A673 (cell line): ENCODE measurements at regions not wholly inside any gene's neighbourhood (a gene's known extent, or its start where the extent isn't known, plus 50 kb on each side); places are given as distances from the start of the nearest gene placed in this dataset.

Experiments used
- BruUV-seq: library from RNA; stranded (reverse); fragments of 400-500 nt; replicated peaks from 2 replicates; lab custom pipeline; 2021; lab: Mats Ljungman, UMichigan
- CTCF ChIA-PET: fragments of 300-600 bp; sonication (Branson Sonifier 250); formaldehyde crosslinking; loops from one replicate; lab custom pipeline; 2022; ENCODE audit warnings: antibody characterized with exemption; lab: Charles Lee
- POLR2A ChIA-PET: fragments of 300-600 bp; sonication (Branson Sonifier 250); formaldehyde crosslinking; loops from one replicate; lab custom pipeline; 2022; ENCODE audit warnings: antibody characterized with exemption; ENCODE audit not compliant: low non-redundant PET; lab: Charles Lee
- DNase-seq: peaks from one replicate; pipeline ENCODE4 v3.0.0-alpha.2; 2015; ENCODE audit warnings: low spot score
- H3K27ac ChIP-seq: fragments of 200-600 bp; sonication (generic); 2 replicates; pipeline ENCODE4 v1.5.1; 2016; ENCODE audit warnings: mixed run types, low read depth, mild to moderate bottlenecking, mixed read lengths, antibody characterized with exemption, low read length; ENCODE audit not compliant: poor library complexity, severe bottlenecking
- H3K27me3 ChIP-seq: fragments of 200-600 bp; sonication (generic); replicated peaks from 2 replicates; pipeline ENCODE4 v1.6.1; 2017; ENCODE audit warnings: mixed run types, low read depth, mild to moderate bottlenecking, mixed read lengths, antibody characterized with exemption, low read length; ENCODE audit not compliant: insufficient read depth, poor library complexity
- H3K36me3 ChIP-seq: fragments of 200-600 bp; sonication (generic); 2 replicates; pipeline ENCODE4 v1.6.1; 2016; ENCODE audit warnings: mixed run types, mild to moderate bottlenecking, mixed read lengths, antibody characterized with exemption, low read length; ENCODE audit not compliant: insufficient read depth, poor library complexity, severe bottlenecking
- H3K4me1 ChIP-seq: fragments of 200-600 bp; sonication (generic); 2 replicates; pipeline ENCODE4 v1.6.1; 2017; ENCODE audit warnings: mixed run types, mild to moderate bottlenecking, mixed read lengths, antibody characterized with exemption, low read length; ENCODE audit not compliant: insufficient read depth, poor library complexity, severe bottlenecking
- H3K4me3 ChIP-seq: fragments of 200-600 bp; sonication (generic); 2 replicates; pipeline ENCODE4 v1.5.1; 2016; ENCODE audit warnings: low read depth, mixed run types, mild to moderate bottlenecking, mixed read lengths, low read length; ENCODE audit not compliant: poor library complexity, severe bottlenecking
- H3K9me3 ChIP-seq: fragments of 200-600 bp; sonication (generic); 2 replicates; pipeline ENCODE4 v1.6.1; 2016; ENCODE audit warnings: mixed run types, low read depth, mild to moderate bottlenecking, mixed read lengths, antibody characterized with exemption, low read length; ENCODE audit not compliant: poor library complexity, severe bottlenecking
- CTCF ChIP-seq: fragments of 300-800, 200-600 bp; sonication (generic); conservative IDR thresholded peaks from 2 replicates; pipeline ENCODE4 v1.5.1; 2017; ENCODE audit warnings: low read depth, mild to moderate bottlenecking, antibody characterized with exemption, low read length, moderate library complexity, mixed read lengths
- EZH2 ChIP-seq: fragments of 200-600 bp; sonication (generic); IDR thresholded peaks from 2 replicates; pipeline ENCODE4 v1.6.1; 2017; ENCODE audit warnings: borderline replicate concordance, low read depth, mild to moderate bottlenecking, mixed read lengths, antibody characterized with exemption, low read length; ENCODE audit not compliant: poor library complexity, severe bottlenecking
- intact Hi-C: fragments of 100-400 bp; cut with micrococcal nuclease; formaldehyde crosslinking; loops from one replicate; pipeline ENCODE4 v1.10.0; 2022; ENCODE audit not compliant: unreplicated experiment

- Histone ChIP-seq H3K4me1 (no peaks in the 10 kb centered on the region), H3K27ac (no peak overlapping the region), H3K36me3 (no peaks in the 10 kb centered on the region), H3K9me3 (no peaks in the 10 kb centered on the region), H3K4me3 (no peak overlapping the region), H3K27me3 (peaks cover 32% of the 10 kb centered on the region)
- no peak for DNase-seq
- no TSS peak for BruUV-seq
- ChIA-PET POLR2A (no interaction called here), CTCF (no interaction called here)
- no peak for TF ChIP-seq EZH2
- no peak for TF ChIP-seq CTCF
- intact Hi-C loops: no loop called here
Observed at GRCh38 chr3:13136426-13136825, 63.2 kb upstream of the IQSEC1 start.

GRCh38 chr3:13135811-13136321 lies 62.6 kb upstream of the IQSEC1 start:
- CTCF ChIA-PET: no interaction called here
- no TSS peak for BruUV-seq
- intact Hi-C loops: no loop called here
- DNase-seq: no peak
- H3K9me3 ChIP-seq: no peaks in the 10 kb centered on the region
- H3K27me3 ChIP-seq: peaks cover 32% of the 10 kb centered on the region
- POLR2A ChIA-PET: no interaction called here
- no peaks in the 10 kb centered on the region for H3K36me3 ChIP-seq
- H3K27ac ChIP-seq: no peak overlapping the region
- no peak overlapping the region for H3K4me3 ChIP-seq
- H3K4me1 ChIP-seq: no peaks in the 10 kb centered on the region
- TF ChIP-seq CTCF (no peak), EZH2 (no peak)

- H3K27me3 ChIP-seq: peaks cover 32% of the 10 kb centered on the region
- no peak for TF ChIP-seq EZH2
- no peak for TF ChIP-seq CTCF
- H3K9me3 ChIP-seq: no peaks in the 10 kb centered on the region
- ChIA-PET CTCF (no interaction called here), POLR2A (no interaction called here)
- DNase-seq: no peak
- H3K36me3 ChIP-seq: no peaks in the 10 kb centered on the region
- H3K27ac ChIP-seq: no peak overlapping the region
- intact Hi-C loops: no loop called here
- BruUV-seq: no TSS peak
- no peak overlapping the region for H3K4me3 ChIP-seq
- no peaks in the 10 kb centered on the region for H3K4me1 ChIP-seq
Observed at GRCh38 chr3:13135251-13135810, 62.1 kb upstream of the IQSEC1 start.
